ENCODE measurements at regions not wholly inside any gene's neighbourhood (a gene's known extent, or its start where the extent isn't known, plus 50 kb on each side); places are given as distances from the start of the nearest gene placed in this dataset.

DNA sequence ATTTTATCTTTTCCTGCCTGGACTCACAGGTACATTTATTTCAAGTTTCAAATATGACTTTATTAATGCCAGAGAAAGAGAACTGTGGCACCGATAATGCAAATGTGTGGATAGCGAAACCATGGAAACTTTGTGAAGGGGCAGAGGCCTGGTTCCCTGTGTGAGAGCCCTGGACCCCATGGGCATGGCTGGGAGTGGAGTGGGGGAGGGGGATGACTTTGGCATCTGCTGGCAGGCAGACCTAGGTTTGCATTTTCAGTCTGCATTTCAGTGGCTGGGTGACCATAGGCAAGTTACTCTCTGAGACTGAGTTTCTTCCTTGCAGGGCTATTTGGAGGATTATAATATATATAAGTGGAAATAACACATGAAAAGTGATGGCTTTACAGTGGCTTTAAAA is 163.8 kb upstream of the TMTC4 start:
- TF ChIP-seq EZH2phosphoT487 (IDR thresholded peaks at IDR 0.05; ENCODE audit: low read depth, severe bottlenecking, unreplicated experiment): no peak
- TF ChIP-seq CTCF (IDR thresholded peaks at IDR 0.05; ENCODE audit: poor library complexity): no peak

Data from hepatocyte (in vitro differentiated cells).